ENCODE measurements at regions not wholly inside any gene's neighbourhood (a gene's known extent, or its start where the extent isn't known, plus 50 kb on each side); places are given as distances from the start of the nearest gene placed in this dataset.
A peak's percentile ranks its signal among the peaks of the same experiment; 100 is the strongest.

DNA sequence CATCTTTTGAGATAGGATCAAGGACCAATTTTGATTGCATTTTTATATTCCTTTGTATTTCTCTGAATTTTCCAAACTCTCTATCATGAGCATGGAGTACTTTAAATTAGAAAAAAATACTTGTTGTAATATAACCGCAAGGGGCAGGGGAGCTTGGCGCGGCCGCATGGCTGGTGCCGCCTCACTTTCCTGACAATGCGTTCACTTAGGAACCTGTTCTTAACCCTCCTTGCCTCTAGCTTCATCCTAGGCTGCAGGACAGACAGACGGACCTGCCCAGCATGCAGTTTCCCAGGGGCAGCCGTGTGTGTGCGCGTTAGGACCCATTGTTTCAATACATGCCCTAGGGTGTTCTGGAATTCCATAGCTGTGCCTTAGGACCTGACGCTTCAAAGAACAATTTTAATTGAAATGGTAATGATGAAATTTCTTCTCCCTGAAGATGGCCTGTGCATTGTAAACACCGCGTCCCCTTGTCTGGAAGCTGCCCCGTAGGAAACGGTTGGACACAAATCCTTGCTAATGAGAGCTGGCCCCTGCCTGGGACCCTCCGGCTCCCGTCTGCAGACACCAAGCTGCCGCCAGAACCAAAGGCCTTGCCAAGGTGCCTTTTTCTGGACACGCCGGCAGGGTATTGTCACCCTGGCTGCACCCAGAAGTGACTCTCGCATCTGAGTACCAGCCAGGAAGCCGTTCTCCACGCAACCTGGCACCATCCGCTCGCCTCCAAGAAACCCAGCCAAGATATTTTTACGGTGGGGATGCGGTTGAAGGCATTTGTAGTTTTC is 466.4 kb downstream of the NPHP4 start:
- DNase-seq (ENCODE audit: low read depth, low spot score) = no peak

GRCh38 chr1:5522531-5523145 is 469.6 kb downstream of the NPHP4 start:
- DNase-seq (ENCODE audit: low read depth, low spot score) = no peak

GRCh38 chr1:5519366-5520135 is 472.7 kb downstream of the NPHP4 start:
- no peak for DNase-seq (ENCODE audit: low read depth, low spot score)

DNA sequence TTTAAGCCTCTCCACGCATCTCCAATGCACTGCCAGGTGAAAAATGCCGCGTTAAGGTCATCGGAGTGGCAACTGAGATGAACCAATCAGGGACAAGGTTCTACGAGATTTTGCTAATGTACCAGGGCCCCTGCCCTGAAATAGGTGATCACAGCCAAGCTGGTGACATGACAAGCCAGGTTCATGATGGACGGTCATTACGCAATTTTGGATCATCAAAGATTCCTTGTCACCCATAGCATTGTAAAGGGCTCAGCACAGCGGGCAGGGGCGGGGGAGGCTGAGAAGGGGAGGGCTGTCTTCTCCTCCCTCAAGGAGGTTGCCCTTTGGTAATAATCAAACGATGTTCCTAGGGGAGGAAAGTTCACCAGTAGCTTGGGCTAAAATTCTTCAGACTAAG is 475.5 kb downstream of the NPHP4 start:
- DNase-seq (ENCODE audit: low read depth, low spot score) = no peak

GRCh38 chr1:5515501-5515900 is 476.7 kb downstream of the NPHP4 start:
- DNase-seq (ENCODE audit: low read depth, low spot score) = no peak

GRCh38 chr1:5514527-5515183 is 477.6 kb downstream of the NPHP4 start:
- peak; percentile 48 for DNase-seq (ENCODE audit: low read depth, low spot score)

DNA sequence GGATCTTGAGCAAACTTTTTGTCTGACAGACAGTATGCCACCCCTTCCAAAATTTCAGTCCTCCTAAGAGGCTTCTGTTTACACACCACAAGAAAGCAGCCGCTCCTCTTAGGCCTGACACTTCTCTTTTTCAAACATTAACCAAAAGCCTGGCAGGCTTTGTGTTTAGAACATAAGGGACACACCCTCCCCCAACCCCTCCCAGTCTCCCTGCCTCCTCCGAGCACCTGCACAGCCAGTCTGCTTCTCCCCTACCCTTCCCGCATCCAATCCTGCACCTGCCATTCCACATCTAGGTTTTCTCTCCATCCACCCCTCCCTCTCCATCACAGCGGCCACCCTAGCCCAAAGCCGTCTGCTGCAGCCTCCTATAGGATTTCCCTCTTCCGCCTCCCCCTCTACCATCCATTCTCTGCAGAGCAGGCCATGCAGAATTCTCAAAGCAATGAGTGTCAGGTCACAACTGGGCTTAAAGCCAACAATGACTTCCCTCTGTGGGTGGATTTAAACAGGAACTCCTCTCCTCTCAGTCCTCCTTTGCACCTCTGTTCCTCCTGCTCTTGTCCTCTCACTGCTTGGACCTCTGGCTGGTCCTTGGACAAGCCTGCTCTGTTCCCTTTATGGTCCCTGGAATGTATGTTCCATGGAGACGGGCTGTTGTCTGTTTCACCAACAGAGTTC is 478.2 kb downstream of the NPHP4 start:
- no peak for DNase-seq (ENCODE audit: low read depth, low spot score)

DNA sequence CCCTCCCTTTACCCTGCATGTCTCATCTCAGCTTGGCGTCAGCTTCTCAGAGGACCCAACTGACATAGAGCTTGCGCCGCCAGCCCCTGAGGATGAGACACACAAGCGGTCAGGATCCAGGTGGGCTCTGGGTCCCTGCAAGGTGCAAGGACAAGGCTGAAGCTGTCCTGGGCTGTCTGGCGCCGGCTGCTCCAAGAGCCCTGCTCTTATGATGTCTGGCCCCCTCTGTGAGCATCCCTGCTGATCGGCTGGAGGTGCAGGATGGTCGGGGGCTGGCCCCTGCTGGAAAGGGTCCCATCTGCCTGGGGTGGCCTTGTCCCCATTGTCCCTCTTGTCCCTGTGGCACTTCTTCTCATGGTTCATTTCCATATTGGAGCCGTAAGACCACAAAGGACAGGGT is 479.0 kb downstream of the NPHP4 start:
- no peak for DNase-seq (ENCODE audit: low read depth, low spot score)

GRCh38 chr1:5511381-5512097 is 480.7 kb downstream of the NPHP4 start:
- DNase-seq (ENCODE audit: low read depth, low spot score) = no peak

DNA sequence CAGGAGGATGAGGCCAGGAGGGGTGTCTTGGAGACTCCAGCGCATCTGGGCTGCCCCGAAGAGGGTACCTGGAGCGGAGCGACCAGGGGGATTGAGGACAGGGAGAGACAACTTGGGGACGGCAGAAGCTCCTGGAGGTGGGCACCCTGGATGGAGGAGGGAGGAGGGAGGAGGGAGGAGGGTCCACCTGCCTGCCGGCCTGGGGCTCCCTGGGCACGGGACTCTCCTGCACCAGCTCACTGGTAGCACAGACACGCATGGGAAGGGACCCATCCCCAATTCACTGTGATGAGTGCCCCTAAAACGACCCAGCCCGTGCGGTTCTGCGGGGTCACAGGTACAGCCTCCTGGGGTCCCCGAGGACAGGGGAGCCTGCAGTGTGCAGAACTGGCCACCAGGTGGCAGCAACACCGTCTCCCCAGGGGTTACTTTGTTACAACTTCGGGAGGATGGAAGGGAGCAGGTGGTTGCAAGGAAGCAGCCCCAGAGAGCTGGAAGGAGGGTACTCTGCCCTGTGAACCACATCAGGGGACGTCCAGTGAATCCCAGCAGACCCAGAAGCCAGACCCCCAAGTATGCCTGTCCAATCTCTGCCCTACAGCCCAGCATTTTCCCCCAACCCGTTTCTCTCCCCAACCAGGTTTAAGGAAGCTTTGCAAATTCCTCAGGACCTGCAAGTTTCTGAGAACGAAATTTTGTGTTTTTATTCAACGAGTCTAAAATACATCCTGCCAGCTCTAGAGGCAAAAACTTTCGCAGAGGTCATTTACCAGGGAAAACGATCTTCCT is 482.4 kb downstream of the NPHP4 start:
- DNase-seq (ENCODE audit: low read depth, low spot score) = peak; percentile 54

GRCh38 chr1:5508669-5509330 is 483.4 kb downstream of the NPHP4 start:
- no peak for DNase-seq (ENCODE audit: low read depth, low spot score)

GRCh38 chr1:5507340-5507739 is 484.9 kb downstream of the NPHP4 start:
- DNase-seq (ENCODE audit: low read depth, low spot score) = no peak

DNA sequence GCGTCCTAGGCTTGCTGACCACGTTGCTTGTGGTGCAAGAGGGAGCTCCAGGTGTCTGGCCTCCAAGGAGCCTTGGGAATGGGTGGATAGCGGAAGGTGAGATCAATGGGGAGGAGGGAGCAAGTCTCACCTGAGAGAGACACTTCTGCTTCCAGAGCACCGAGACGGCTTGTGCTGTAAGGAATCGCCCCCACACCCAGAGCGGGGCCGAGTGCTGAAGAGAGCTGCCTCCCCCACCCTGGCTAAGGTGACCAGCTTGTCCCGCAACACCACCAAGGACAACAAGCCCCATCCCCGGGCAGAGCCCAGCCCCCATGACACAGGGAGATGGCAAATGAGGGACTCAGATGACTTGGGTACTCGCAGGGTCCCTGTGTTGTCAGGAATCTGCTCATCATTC is 485.6 kb downstream of the NPHP4 start:
- no peak for DNase-seq (ENCODE audit: low read depth, low spot score)

GRCh38 chr1:5505944-5506343 is 486.3 kb downstream of the NPHP4 start:
- no peak for DNase-seq (ENCODE audit: low read depth, low spot score)

DNA sequence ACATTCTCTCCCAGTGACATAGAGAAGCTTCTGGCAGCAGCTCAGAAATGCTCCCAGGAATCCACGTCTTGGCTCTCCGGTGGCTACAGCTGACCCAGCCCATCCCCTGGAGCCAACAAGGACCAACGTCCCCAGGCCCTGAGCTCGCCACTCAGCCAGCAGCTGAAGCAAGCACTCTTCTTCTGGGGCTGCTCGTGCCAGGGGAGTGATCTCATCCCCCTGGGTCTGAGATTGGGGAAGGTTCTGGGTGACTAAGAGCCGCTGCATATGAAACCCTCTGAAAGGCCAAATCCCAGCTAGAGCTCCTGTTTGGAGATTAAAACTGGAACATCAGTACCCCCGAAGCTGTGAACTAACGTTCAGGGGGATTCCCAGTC is 487.9 kb downstream of the NPHP4 start:
- no peak for DNase-seq (ENCODE audit: low read depth, low spot score)

GRCh38 chr1:5503556-5504363 is 488.5 kb downstream of the NPHP4 start:
- no peak for DNase-seq (ENCODE audit: low read depth, low spot score)

DNA sequence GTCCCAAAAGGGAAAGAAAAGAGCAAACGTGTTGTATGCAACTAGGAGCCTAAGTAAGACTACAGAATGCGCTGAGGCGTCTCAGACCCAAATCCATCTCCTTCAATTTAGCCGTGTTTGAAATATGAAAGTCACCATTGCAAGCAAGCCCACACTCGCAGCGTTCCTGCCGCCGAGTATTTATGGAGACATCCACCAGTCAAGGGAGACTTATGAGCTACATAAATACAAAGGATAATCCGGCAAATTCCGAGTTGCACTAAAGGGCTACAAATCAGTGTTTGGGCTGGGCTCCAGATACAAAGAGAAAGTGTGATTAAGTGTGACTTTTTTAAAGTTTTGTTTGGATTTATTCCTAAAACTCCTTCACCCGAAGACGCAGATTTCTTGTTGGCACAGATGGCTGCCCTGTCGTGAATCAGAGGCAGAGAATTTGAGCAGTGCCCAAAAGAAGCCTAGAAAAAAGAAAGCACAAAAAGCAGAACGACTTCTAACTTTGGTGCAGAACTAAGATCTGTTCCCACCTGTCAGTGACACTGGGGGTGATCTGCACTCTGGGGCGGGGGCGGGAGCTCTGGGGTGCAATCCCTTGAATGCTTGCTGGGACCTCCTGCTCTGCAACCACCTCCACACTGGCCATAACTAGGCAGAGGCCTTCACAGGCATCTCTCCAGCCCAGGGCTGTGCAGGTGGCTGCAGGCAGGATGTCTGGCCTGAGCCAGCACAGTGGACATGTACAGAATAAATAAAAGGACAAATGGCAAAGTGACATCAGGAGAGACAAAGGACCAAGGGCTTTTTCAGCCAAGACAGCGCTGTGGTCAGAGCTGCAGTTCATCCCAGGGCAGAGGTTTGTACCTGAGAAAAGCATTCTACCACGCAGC is 489.7 kb downstream of the NPHP4 start:
- DNase-seq (ENCODE audit: low read depth, low spot score) = no peak
